Endothelial cell of umbilical vein (primary cell): ENCODE measurements at regions not wholly inside any gene's neighbourhood (a gene's known extent, or its start where the extent isn't known, plus 50 kb on each side); places are given as distances from the start of the nearest gene placed in this dataset.

Experiments used
- BruUV-seq: library from RNA; stranded (reverse); fragments of 400-500 nt; replicated peaks from 2 replicates; lab custom pipeline; 2021; lab: Mats Ljungman, UMichigan
- CTCF ChIA-PET: fragments of 300-600, 350-600 bp; sonication (Branson Sonifier 250); formaldehyde crosslinking; loops from one replicate; lab custom pipeline; 2021; ENCODE audit warnings: antibody characterized with exemption, inconsistent platforms; lab: Charles Lee
- POLR2A ChIA-PET: fragments of 300-600, 350-600 bp; sonication (Branson Sonifier 250); formaldehyde crosslinking; loops from one replicate; lab custom pipeline; 2021; ENCODE audit warnings: antibody characterized with exemption, inconsistent platforms; lab: Charles Lee
- DNase-seq: peaks from one replicate; pipeline ENCODE4 v3.0.0-alpha.2; 2011; ENCODE audit warnings: low read depth, low spot score
- FAIRE-seq: peaks from 2 replicates; lab custom pipeline; 2011; peaks lifted over from hg19 to GRCh38; lab: Jason Lieb, UNC
- H2AFZ ChIP-seq: 2 replicates; pipeline ENCODE4 v1.6.0; 2012; ENCODE audit warnings: low read depth, low read length, control low read depth, inconsistent platforms
- H3K27ac ChIP-seq: 2 replicates; pipeline ENCODE4 v1.5.1; 2011; ENCODE audit warnings: low read depth, mild to moderate bottlenecking, control low read depth, low read length, moderate library complexity; ENCODE audit not compliant: insufficient read depth
- H3K27me3 ChIP-seq, 2 experiments: 2 replicates each; pipeline versions ENCODE4 v1.6.0 to v1.6.1; 2011; ENCODE audit warnings: low read length in 2 of 2, mixed read lengths in 1 of 2; ENCODE audit not compliant: control insufficient read depth in 2 of 2, insufficient read depth in 2 of 2
- H3K36me3 ChIP-seq, 2 experiments: 2 replicates in 1 of 2; 3 replicates in 1 of 2; pipeline ENCODE4 v1.5.1; 2011; ENCODE audit warnings: low read length in 2 of 2, mild to moderate bottlenecking in 1 of 2, moderate library complexity in 1 of 2; ENCODE audit not compliant: control insufficient read depth in 2 of 2, insufficient read depth in 2 of 2; ENCODE audit errors: extremely low read depth in 1 of 2
- H3K4me1 ChIP-seq: 3 replicates; pipeline ENCODE4 v1.5.1; 2011; ENCODE audit warnings: mild to moderate bottlenecking, low read length; ENCODE audit not compliant: control insufficient read depth, insufficient read depth; ENCODE audit errors: extremely low read depth
- H3K4me2 ChIP-seq: 2 replicates; pipeline ENCODE4 v1.6.1; 2011; ENCODE audit warnings: low read length, control low read depth, mixed read lengths; ENCODE audit not compliant: insufficient read depth
- H3K4me3 ChIP-seq, 3 experiments: fragments of 200-600 bp in 1 of 3; sonication (generic), shearing (Covaris generic) in 1 of 3; replicated peaks in 1 of 3; 2 replicates each; pipeline ENCODE4 v1.5.1; 2011 to 2016; ENCODE audit warnings: control low read depth in 3 of 3, low read length in 3 of 3, mild to moderate bottlenecking in 2 of 3, inconsistent platforms in 1 of 3, low read depth in 1 of 3, moderate library complexity in 1 of 3; ENCODE audit not compliant: insufficient read depth in 1 of 3
- H3K79me2 ChIP-seq: 2 replicates; pipeline ENCODE4 v1.6.0; 2012; ENCODE audit warnings: low read length, inconsistent platforms; ENCODE audit not compliant: control insufficient read depth, insufficient read depth
- H3K9ac ChIP-seq: replicated peaks from 2 replicates; pipeline ENCODE3; 2011; ENCODE audit warnings: low read length, control low read depth; ENCODE audit not compliant: insufficient read depth; ENCODE audit errors: extremely low read depth
- H3K9me1 ChIP-seq: replicated peaks from 3 replicates; pipeline ENCODE4 v1.6.0; 2011; ENCODE audit warnings: mild to moderate bottlenecking, low read length; ENCODE audit not compliant: control insufficient read depth, insufficient read depth; ENCODE audit errors: extremely low read depth
- H3K9me3 ChIP-seq: replicated peaks from 2 replicates; pipeline ENCODE4 v1.5.1; 2012; ENCODE audit warnings: low read length, inconsistent platforms; ENCODE audit not compliant: control insufficient read depth, insufficient read depth
- H4K20me1 ChIP-seq: replicated peaks from 2 replicates; pipeline ENCODE3; 2011; ENCODE audit warnings: mild to moderate bottlenecking, low read length; ENCODE audit not compliant: control insufficient read depth, insufficient read depth; ENCODE audit errors: extremely low read depth
- EZH2 ChIP-seq: IDR thresholded peaks from 2 replicates; pipeline ENCODE4 v1.6.1; 2012; ENCODE audit warnings: borderline replicate concordance, low read depth, mild to moderate bottlenecking, moderate library complexity, low read length, inconsistent platforms; ENCODE audit not compliant: severe bottlenecking
- FOS ChIP-seq: IDR thresholded peaks from 2 replicates; pipeline ENCODE4 v1.6.1; 2011; ENCODE audit warnings: mild to moderate bottlenecking, low read length, moderate library complexity, borderline replicate concordance; ENCODE audit not compliant: insufficient read depth
- GATA2 ChIP-seq: IDR thresholded peaks from 2 replicates; pipeline ENCODE4 v1.7.0; 2011; ENCODE audit warnings: low read depth, mild to moderate bottlenecking, moderate library complexity, mixed read lengths, low read length; ENCODE audit not compliant: insufficient read length, insufficient read depth
- JUN ChIP-seq: IDR thresholded peaks from 2 replicates; pipeline ENCODE4 v1.6.1; 2011; ENCODE audit warnings: borderline replicate concordance, low read depth; ENCODE audit not compliant: insufficient read length, insufficient read depth
- MAX ChIP-seq: IDR thresholded peaks from 2 replicates; pipeline ENCODE4 v1.6.1; 2011; ENCODE audit not compliant: insufficient read depth, insufficient read length
- MYC ChIP-seq: IDR thresholded peaks from one replicate; pipeline ENCODE4 v1.6.1; 2011; ENCODE audit warnings: mild to moderate bottlenecking, low read depth, low read length
- POLR2A ChIP-seq: IDR thresholded peaks from 2 replicates; pipeline ENCODE4 v1.6.1; 2012; ENCODE audit warnings: low read depth, mild to moderate bottlenecking, control low read depth, low read length
- POLR2AphosphoS5 ChIP-seq: IDR thresholded peaks from 2 replicates; pipeline ENCODE4 v1.6.1; 2012; ENCODE audit warnings: low read depth, mild to moderate bottlenecking, control low read depth, low read length, moderate library complexity; ENCODE audit not compliant: insufficient read depth
- dilution Hi-C: fragments of 300-500 bp; cut with MboI; formaldehyde crosslinking; loops from one replicate; pipeline ENCODE4 v1.15.0; 2019; ENCODE audit warnings: low sequenced_read_pairs; ENCODE audit not compliant: extremely low pct_ligation_motif_present
- intact Hi-C: fragments of 100-400 bp; cut with micrococcal nuclease; formaldehyde crosslinking; loops from one replicate; pipeline ENCODE4 v1.10.0; 2022
- TF ChIP-seq, protein P1 (sequence below), 2 donors: IDR thresholded peaks; 1 replicate in 1 of 2; 2 replicates in 1 of 2; pipeline ENCODE4 v1.5.1; 2011; ENCODE audit warnings: low read length in 2 of 2, mild to moderate bottlenecking in 2 of 2, moderate library complexity in 2 of 2, control low read depth in 1 of 2, inconsistent platforms in 1 of 2, low read depth in 1 of 2; ENCODE audit not compliant: insufficient read depth in 1 of 2; ENCODE audit errors: extremely low read depth in 1 of 2

DNA sequence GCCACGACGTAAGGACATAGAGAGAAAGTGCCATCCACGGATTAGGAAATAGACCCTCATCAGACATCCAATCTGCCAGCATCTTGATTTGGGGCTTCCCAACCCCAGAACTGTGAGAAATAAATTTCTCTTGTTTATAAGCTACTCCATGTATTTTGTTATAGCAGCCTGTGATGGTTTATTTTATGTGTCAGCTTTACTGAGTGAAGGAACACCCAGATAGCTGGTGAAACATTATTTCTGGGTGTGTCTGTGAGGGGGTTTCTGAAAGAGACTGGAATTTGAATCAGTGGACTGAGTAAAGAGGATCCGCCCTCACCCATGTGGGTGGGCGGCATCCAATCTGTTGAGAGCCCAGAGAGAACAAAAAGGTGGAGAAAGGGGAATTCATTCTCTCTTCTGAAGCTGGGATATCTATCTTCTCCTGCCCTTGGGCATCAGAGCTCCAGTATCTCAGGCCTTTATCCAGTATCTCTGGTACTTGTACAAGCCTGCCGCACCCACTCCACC is 131.5 kb upstream of the ANKFN1 start:
- TF ChIP-seq MAX (no peak), GATA2 (no peak), MYC (no peak), JUN (no peak), FOS (no peak), POLR2AphosphoS5 (no peak), EZH2 (no peak), POLR2A (no peak)
- TF ChIP-seq, protein P1, sequence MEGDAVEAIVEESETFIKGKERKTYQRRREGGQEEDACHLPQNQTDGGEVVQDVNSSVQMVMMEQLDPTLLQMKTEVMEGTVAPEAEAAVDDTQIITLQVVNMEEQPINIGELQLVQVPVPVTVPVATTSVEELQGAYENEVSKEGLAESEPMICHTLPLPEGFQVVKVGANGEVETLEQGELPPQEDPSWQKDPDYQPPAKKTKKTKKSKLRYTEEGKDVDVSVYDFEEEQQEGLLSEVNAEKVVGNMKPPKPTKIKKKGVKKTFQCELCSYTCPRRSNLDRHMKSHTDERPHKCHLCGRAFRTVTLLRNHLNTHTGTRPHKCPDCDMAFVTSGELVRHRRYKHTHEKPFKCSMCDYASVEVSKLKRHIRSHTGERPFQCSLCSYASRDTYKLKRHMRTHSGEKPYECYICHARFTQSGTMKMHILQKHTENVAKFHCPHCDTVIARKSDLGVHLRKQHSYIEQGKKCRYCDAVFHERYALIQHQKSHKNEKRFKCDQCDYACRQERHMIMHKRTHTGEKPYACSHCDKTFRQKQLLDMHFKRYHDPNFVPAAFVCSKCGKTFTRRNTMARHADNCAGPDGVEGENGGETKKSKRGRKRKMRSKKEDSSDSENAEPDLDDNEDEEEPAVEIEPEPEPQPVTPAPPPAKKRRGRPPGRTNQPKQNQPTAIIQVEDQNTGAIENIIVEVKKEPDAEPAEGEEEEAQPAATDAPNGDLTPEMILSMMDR (IDR thresholded peaks at IDR 0.05; ENCODE audit: extremely low read depth in 1 of 2, insufficient read depth in 1 of 2, low read depth in 1 of 2, low read length in 2 of 2) = no peak
- H4K20me1 ChIP-seq = no peaks in the 10 kb centered on the region
- no peak overlapping the region for H3K4me3 ChIP-seq
- no peak for FAIRE-seq
- no peaks in the 10 kb centered on the region for H3K4me1 ChIP-seq
- H3K36me3 ChIP-seq = no peaks in the 10 kb centered on the region
- CTCF ChIA-PET = no interaction called here
- dilution Hi-C loops (no loop called here), intact Hi-C loops (no loop called here)
- H3K27me3 ChIP-seq = no peaks in the 10 kb centered on the region
- H3K9ac ChIP-seq = no peak overlapping the region
- H3K79me2 ChIP-seq = no peaks in the 10 kb centered on the region
- no peaks in the 10 kb centered on the region for H3K9me1 ChIP-seq
- no peaks in the 10 kb centered on the region for H3K9me3 ChIP-seq
- no peak overlapping the region for H3K4me2 ChIP-seq
- POLR2A ChIA-PET = no interaction called here
- DNase-seq = no peak
- no peak overlapping the region for H3K27ac ChIP-seq
- BruUV-seq = no TSS peak
- H2AFZ ChIP-seq = no peak overlapping the region
